UCSD-AML1 (cell line): ENCODE measurements at regions not wholly inside any gene's neighbourhood (a gene's known extent, or its start where the extent isn't known, plus 50 kb on each side); places are given as distances from the start of the nearest gene placed in this dataset.
"Not testable (repeated sequence)": the region's sequence is repeated elsewhere in the genome, so short reads cannot be mapped to it uniquely, and the experiment has no call there.

Source experiments
- DNase-seq: peaks from one replicate; lab custom pipeline; 2025; ENCODE audit not compliant: unreplicated experiment; lab: John Stamatoyannopoulos, UW

GRCh38 chr2:15681089-15681885 is 89.6 kb downstream of the DDX1 start:
- no peak for DNase-seq

- DNase-seq = no peak
Observed at GRCh38 chr2:15682354-15682753, 90.7 kb downstream of the DDX1 start.

- DNase-seq = no peak
Observed at GRCh38 chr2:15684161-15685039, 92.7 kb downstream of the DDX1 start.

- DNase-seq = no peak
Observed at GRCh38 chr2:15685143-15685542, 93.5 kb downstream of the DDX1 start.

GRCh38 chr2:15686643-15687042 is 95.0 kb downstream of the DDX1 start:
- DNase-seq = no peak

- DNase-seq = no peak
Observed at GRCh38 chr2:15687243-15687642, 95.6 kb downstream of the DDX1 start.

GRCh38 chr2:15687720-15688119 is 96.1 kb downstream of the DDX1 start:
- no peak for DNase-seq

- peak; percentile 33 for DNase-seq
Observed at GRCh38 chr2:15688924-15689568, 97.4 kb downstream of the DDX1 start.

GRCh38 chr2:15689654-15690053 is 98.0 kb downstream of the DDX1 start:
- no peak for DNase-seq

GRCh38 chr2:15691586-15692310 is 100.1 kb downstream of the DDX1 start:
- no peak for DNase-seq

GRCh38 chr2:15692551-15693377 is 101.1 kb downstream of the DDX1 start:
- no peak for DNase-seq

GRCh38 chr2:15693382-15693781 is 101.7 kb downstream of the DDX1 start:
- DNase-seq = no peak

- no peak for DNase-seq
Observed at GRCh38 chr2:15693926-15694588, 102.4 kb downstream of the DDX1 start.

- DNase-seq = no peak
Observed at GRCh38 chr2:15694589-15694986, 102.9 kb downstream of the DDX1 start.

GRCh38 chr2:15695582-15696330 is 104.1 kb downstream of the DDX1 start:
- no peak for DNase-seq

- not testable (repeated sequence) for DNase-seq
Observed at GRCh38 chr2:15696606-15697170, 105.0 kb downstream of the DDX1 start.

GRCh38 chr2:15700131-15700530 is 108.5 kb downstream of the DDX1 start:
- DNase-seq = no peak

- DNase-seq = no peak
Observed at GRCh38 chr2:15700599-15701340, 109.1 kb downstream of the DDX1 start.
